ENCODE measurements at regions not wholly inside any gene's neighbourhood (a gene's known extent, or its start where the extent isn't known, plus 50 kb on each side); places are given as distances from the start of the nearest gene placed in this dataset.

GRCh38 chr12:30203981-30204380 lies 420.2 kb upstream of the TMTC1 start:
- TF ChIP-seq CTCF (IDR thresholded peaks at IDR 0.05) (no peak), POLR2AphosphoS5 (IDR thresholded peaks at IDR 0.05) (no peak)

Data from sigmoid colon (tissue), 4 donors.